GM23338 (cell line): ENCODE measurements at regions not wholly inside any gene's neighbourhood (a gene's known extent, or its start where the extent isn't known, plus 50 kb on each side); places are given as distances from the start of the nearest gene placed in this dataset.

Experiments used
- ATAC-seq: fragments of 200-7000 bp; cut with Tn5 transposase; 3 replicates; pipeline ENCODE4 v1.9.1; 2020
- DNase-seq: peaks from one replicate; pipeline ENCODE4 v3.0.0-alpha.2; 2015; ENCODE audit warnings: low spot score
- H2AFZ ChIP-seq: fragments of 200-600 bp; sonication (generic); 2 replicates; pipeline ENCODE4 v1.8.0; 2016; ENCODE audit warnings: antibody characterized with exemption, mild to moderate bottlenecking, moderate library complexity
- H3F3A ChIP-seq: fragments of 200-600 bp; sonication (generic); replicated peaks from 2 replicates; pipeline ENCODE4 v1.8.0; 2017; ENCODE audit warnings: antibody characterized with exemption, mixed run types, low read depth
- H3K27ac ChIP-seq: fragments of 200-600 bp; sonication (generic); 2 replicates; pipeline ENCODE4 v1.6.1; 2016; ENCODE audit warnings: low read depth
- H3K27me3 ChIP-seq: fragments of 200-600 bp; sonication (generic); 2 replicates; pipeline ENCODE4 v1.8.0; 2016; ENCODE audit warnings: mild to moderate bottlenecking, mixed run types, moderate library complexity; ENCODE audit not compliant: insufficient read depth
- H3K36me3 ChIP-seq: fragments of 200-600 bp; sonication (generic); 2 replicates; pipeline ENCODE4 v1.8.0; 2016; ENCODE audit warnings: mild to moderate bottlenecking; ENCODE audit not compliant: insufficient read depth
- H3K4me1 ChIP-seq: fragments of 200-600 bp; sonication (generic); 2 replicates; pipeline ENCODE4 v1.8.0; 2016; ENCODE audit warnings: mild to moderate bottlenecking, moderate library complexity; ENCODE audit not compliant: insufficient read depth
- H3K4me2 ChIP-seq: fragments of 200-600 bp; sonication (generic); 2 replicates; pipeline ENCODE4 v1.7.1; 2017; ENCODE audit warnings: mixed run types
- H3K4me3 ChIP-seq: fragments of 200-600 bp; sonication (generic); 2 replicates; pipeline ENCODE4 v1.6.1; 2016; ENCODE audit warnings: mixed run types
- H3K79me2 ChIP-seq: fragments of 200-600 bp; sonication (generic); replicated peaks from 2 replicates; pipeline ENCODE4 v1.8.0; 2017; ENCODE audit warnings: mild to moderate bottlenecking; ENCODE audit not compliant: insufficient read depth
- H3K9me2 ChIP-seq: fragments of 200-600 bp; sonication (generic); 2 replicates; pipeline ENCODE4 v1.8.0; 2017; ENCODE audit not compliant: insufficient read depth
- H4K20me1 ChIP-seq: fragments of 200-600 bp; sonication (generic); replicated peaks from 2 replicates; pipeline ENCODE4 v1.8.0; 2017; ENCODE audit warnings: mild to moderate bottlenecking; ENCODE audit not compliant: insufficient read depth
- H3K27ac Mint-ChIP-seq: 2 replicates; pipeline ENCODE4 v1.8.0; 2020; ENCODE audit warnings: inconsistent platforms, mild to moderate bottlenecking, moderate library complexity, mixed read lengths
- H3K27me3 Mint-ChIP-seq: 3 replicates; pipeline ENCODE4 v1.8.0; 2022; ENCODE audit warnings: low read depth, mild to moderate bottlenecking, moderate library complexity, mixed read lengths, inconsistent platforms; ENCODE audit not compliant: insufficient read depth, poor library complexity
- H3K36me3 Mint-ChIP-seq: 3 replicates; pipeline ENCODE4 v1.8.0; 2021; ENCODE audit warnings: low read depth, mild to moderate bottlenecking, inconsistent platforms, moderate library complexity, mixed read lengths
- H3K4me1 Mint-ChIP-seq: 3 replicates; pipeline ENCODE4 v1.8.0; 2020; ENCODE audit warnings: mild to moderate bottlenecking, inconsistent platforms, mixed read lengths
- H3K4me3 Mint-ChIP-seq: 3 replicates; pipeline ENCODE4 v1.8.0; 2021; ENCODE audit warnings: moderate library complexity, mild to moderate bottlenecking, inconsistent platforms, mixed read lengths
- H3K9me3 Mint-ChIP-seq: 3 replicates; pipeline ENCODE4 v1.8.0; 2020; ENCODE audit warnings: moderate library complexity, mild to moderate bottlenecking, inconsistent platforms, mixed read lengths
- ETS1 ChIP-seq: IDR thresholded peaks from 2 replicates; pipeline ENCODE4 v1.6.1; 2016; ENCODE audit warnings: antibody characterized with exemption
- EZH2 ChIP-seq: fragments of 200-600 bp; sonication (generic); IDR thresholded peaks from one replicate; pipeline ENCODE4 v1.8.0; 2017; ENCODE audit warnings: antibody characterized with exemption, mild to moderate bottlenecking, low read depth; ENCODE audit not compliant: unreplicated experiment
- JUNB ChIP-seq: IDR thresholded peaks from one replicate; pipeline ENCODE4 v1.6.1; 2016; ENCODE audit warnings: antibody characterized with exemption; ENCODE audit not compliant: unreplicated experiment
- STAT1 ChIP-seq: IDR thresholded peaks from one replicate; pipeline ENCODE4 v1.6.1; 2016; ENCODE audit warnings: antibody characterized with exemption; ENCODE audit not compliant: unreplicated experiment
- ZNF114 ChIP-seq: fragments of 250-450 bp; sonication (Bioruptor Pico); IDR thresholded peaks from 2 replicates; pipeline ENCODE4 v1.5.0; 2020; ENCODE audit warnings: mild to moderate bottlenecking, moderate library complexity
- ZNF331 ChIP-seq: fragments of 250-450 bp; sonication (Bioruptor Pico); IDR thresholded peaks from 2 replicates; pipeline ENCODE4 v1.5.0; 2020; ENCODE audit warnings: low read depth, mild to moderate bottlenecking, moderate library complexity
- TF ChIP-seq, protein P1 (sequence below): fragments of 250-450 bp; sonication (Bioruptor Pico); IDR thresholded peaks from 2 replicates; pipeline ENCODE4 v1.5.0; 2020; ENCODE audit warnings: mild to moderate bottlenecking, moderate library complexity
- TF ChIP-seq, protein P2 (sequence below), 2 experiments: fragments of 200-600 bp in 1 of 2; sonication (generic) in 1 of 2; conservative IDR thresholded peaks; 2 replicates each; pipeline versions ENCODE4 v1.5.1 to v1.6.1; 2016 to 2017; ENCODE audit warnings: antibody characterized with exemption in 2 of 2, low read depth in 2 of 2, mild to moderate bottlenecking in 2 of 2, moderate library complexity in 1 of 2

DNA sequence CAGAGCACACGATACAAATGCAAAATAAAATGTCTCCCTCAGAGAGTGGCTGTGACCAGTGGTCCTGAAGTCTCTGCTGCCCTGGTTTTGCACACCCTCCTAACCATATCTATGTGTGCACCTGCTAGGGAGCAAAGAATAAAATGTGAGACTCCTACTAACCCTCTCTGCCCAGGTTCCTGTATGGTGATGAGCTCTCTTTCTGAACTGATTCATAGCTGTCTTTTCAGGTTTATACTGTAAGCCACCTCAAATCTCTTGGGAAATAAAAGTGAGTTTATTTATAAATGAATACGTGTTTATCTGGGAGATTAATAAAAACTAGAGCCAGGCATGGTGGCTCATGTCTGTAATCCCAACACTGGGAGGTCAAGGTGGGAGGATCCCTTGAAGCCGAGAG is 126.0 kb upstream of the RBPJ start (continued):
- TF ChIP-seq, protein P1, sequence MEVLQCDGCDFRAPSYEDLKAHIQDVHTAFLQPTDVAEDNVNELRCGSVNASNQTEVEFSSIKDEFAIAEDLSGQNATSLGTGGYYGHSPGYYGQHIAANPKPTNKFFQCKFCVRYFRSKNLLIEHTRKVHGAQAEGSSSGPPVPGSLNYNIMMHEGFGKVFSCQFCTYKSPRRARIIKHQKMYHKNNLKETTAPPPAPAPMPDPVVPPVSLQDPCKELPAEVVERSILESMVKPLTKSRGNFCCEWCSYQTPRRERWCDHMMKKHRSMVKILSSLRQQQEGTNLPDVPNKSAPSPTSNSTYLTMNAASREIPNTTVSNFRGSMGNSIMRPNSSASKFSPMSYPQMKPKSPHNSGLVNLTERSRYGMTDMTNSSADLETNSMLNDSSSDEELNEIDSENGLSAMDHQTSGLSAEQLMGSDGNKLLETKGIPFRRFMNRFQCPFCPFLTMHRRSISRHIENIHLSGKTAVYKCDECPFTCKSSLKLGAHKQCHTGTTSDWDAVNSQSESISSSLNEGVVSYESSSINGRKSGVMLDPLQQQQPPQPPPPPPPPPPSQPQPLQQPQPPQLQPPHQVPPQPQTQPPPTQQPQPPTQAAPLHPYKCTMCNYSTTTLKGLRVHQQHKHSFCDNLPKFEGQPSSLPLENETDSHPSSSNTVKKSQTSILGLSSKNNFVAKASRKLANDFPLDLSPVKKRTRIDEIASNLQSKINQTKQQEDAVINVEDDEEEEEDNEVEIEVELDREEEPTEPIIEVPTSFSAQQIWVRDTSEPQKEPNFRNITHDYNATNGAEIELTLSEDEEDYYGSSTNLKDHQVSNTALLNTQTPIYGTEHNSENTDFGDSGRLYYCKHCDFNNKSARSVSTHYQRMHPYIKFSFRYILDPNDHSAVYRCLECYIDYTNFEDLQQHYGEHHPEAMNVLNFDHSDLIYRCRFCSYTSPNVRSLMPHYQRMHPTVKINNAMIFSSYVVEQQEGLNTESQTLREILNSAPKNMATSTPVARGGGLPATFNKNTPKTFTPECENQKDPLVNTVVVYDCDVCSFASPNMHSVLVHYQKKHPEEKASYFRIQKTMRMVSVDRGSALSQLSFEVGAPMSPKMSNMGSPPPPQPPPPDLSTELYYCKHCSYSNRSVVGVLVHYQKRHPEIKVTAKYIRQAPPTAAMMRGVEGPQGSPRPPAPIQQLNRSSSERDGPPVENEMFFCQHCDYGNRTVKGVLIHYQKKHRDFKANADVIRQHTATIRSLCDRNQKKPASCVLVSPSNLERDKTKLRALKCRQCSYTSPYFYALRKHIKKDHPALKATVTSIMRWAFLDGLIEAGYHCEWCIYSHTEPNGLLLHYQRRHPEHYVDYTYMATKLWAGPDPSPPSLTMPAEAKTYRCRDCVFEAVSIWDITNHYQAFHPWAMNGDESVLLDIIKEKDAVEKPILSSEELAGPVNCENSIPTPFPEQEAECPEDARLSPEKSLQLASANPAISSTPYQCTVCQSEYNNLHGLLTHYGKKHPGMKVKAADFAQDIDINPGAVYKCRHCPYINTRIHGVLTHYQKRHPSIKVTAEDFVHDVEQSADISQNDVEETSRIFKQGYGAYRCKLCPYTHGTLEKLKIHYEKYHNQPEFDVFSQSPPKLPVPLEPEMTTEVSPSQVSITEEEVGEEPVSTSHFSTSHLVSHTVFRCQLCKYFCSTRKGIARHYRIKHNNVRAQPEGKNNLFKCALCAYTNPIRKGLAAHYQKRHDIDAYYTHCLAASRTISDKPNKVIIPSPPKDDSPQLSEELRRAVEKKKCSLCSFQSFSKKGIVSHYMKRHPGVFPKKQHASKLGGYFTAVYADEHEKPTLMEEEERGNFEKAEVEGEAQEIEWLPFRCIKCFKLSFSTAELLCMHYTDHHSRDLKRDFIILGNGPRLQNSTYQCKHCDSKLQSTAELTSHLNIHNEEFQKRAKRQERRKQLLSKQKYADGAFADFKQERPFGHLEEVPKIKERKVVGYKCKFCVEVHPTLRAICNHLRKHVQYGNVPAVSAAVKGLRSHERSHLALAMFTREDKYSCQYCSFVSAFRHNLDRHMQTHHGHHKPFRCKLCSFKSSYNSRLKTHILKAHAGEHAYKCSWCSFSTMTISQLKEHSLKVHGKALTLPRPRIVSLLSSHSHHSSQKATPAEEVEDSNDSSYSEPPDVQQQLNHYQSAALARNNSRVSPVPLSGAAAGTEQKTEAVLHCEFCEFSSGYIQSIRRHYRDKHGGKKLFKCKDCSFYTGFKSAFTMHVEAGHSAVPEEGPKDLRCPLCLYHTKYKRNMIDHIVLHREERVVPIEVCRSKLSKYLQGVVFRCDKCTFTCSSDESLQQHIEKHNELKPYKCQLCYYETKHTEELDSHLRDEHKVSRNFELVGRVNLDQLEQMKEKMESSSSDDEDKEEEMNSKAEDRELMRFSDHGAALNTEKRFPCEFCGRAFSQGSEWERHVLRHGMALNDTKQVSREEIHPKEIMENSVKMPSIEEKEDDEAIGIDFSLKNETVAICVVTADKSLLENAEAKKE (CRISPR knock-in tag): no peak
- TF ChIP-seq, protein P2, sequence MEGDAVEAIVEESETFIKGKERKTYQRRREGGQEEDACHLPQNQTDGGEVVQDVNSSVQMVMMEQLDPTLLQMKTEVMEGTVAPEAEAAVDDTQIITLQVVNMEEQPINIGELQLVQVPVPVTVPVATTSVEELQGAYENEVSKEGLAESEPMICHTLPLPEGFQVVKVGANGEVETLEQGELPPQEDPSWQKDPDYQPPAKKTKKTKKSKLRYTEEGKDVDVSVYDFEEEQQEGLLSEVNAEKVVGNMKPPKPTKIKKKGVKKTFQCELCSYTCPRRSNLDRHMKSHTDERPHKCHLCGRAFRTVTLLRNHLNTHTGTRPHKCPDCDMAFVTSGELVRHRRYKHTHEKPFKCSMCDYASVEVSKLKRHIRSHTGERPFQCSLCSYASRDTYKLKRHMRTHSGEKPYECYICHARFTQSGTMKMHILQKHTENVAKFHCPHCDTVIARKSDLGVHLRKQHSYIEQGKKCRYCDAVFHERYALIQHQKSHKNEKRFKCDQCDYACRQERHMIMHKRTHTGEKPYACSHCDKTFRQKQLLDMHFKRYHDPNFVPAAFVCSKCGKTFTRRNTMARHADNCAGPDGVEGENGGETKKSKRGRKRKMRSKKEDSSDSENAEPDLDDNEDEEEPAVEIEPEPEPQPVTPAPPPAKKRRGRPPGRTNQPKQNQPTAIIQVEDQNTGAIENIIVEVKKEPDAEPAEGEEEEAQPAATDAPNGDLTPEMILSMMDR (conservative IDR thresholded peaks at IDR 0.05; ENCODE audit: low read depth in 2 of 2): no peak
- no peak for TF ChIP-seq ZNF331 (CRISPR knock-in tag)

- no peak overlapping the region for H2AFZ ChIP-seq
- ATAC-seq: no peak
- H3K36me3 Mint-ChIP-seq: no peaks in the 10 kb centered on the region
- no peak for TF ChIP-seq EZH2
- no peak for TF ChIP-seq ETS1
- TF ChIP-seq ZNF114 (CRISPR knock-in tag): no peak
- TF ChIP-seq, protein P2 (conservative IDR thresholded peaks at IDR 0.05; ENCODE audit: low read depth in 2 of 2): no peak
- no peak for TF ChIP-seq STAT1
- no peak for TF ChIP-seq ZNF331 (CRISPR knock-in tag)
- no peak for TF ChIP-seq JUNB
Measured at GRCh38 chr4:26196567-26196966, 124.2 kb upstream of the RBPJ start.

More at GRCh38 chr4:26196567-26196966, 124.2 kb upstream of the RBPJ start:
- Histone ChIP-seq H3K4me3 (no peak overlapping the region), H3K27ac (no peak overlapping the region), H4K20me1 (no peaks in the 10 kb centered on the region), H3F3A (0 out of 2 replicates have a peak, but pooled peaks cover 7% of the 10 kb centered on the region), H3K9me2 (no peaks in the 10 kb centered on the region), H3K36me3 (no peaks in the 10 kb centered on the region), H3K4me1 (0 out of 2 replicates have a peak, but pooled peaks cover 4% of the 10 kb centered on the region), H3K27me3 (no peaks in the 10 kb centered on the region), H3K4me2 (no peak overlapping the region), H3K79me2 (no peaks in the 10 kb centered on the region)
- peaks cover 6% of the 10 kb centered on the region; the same call in 2 of the 3 replicates for H3K4me1 Mint-ChIP-seq
- H3K4me3 Mint-ChIP-seq: no peak overlapping the region
- no peak for DNase-seq
- no peak overlapping the region for H3K27ac Mint-ChIP-seq
- peaks cover 2% of the 10 kb centered on the region for H3K27me3 Mint-ChIP-seq
- no peaks in the 10 kb centered on the region for H3K9me3 Mint-ChIP-seq
